SU-DHL-6 (cell line): ENCODE measurements at regions not wholly inside any gene's neighbourhood (a gene's known extent, or its start where the extent isn't known, plus 50 kb on each side); places are given as distances from the start of the nearest gene placed in this dataset.

Experiments
- H2AFZ ChIP-seq: fragments of 200-600 bp; sonication (generic); 2 replicates; pipeline ENCODE4 v1.6.1; 2014; ENCODE audit warnings: low read depth, mild to moderate bottlenecking, moderate library complexity, mixed read lengths, antibody characterized with exemption, low read length; ENCODE audit not compliant: severe bottlenecking
- H3F3A ChIP-seq: fragments of 200-600 bp; shearing (Covaris generic); 2 replicates; pipeline ENCODE4 v1.6.0; 2016; ENCODE audit warnings: antibody characterized with exemption, mild to moderate bottlenecking; ENCODE audit not compliant: insufficient read depth
- H3K27ac ChIP-seq: fragments of 200-600 bp; sonication (generic); 2 replicates; pipeline ENCODE4 v1.5.1; 2016; ENCODE audit warnings: low read depth, mild to moderate bottlenecking, low read length, moderate library complexity, mixed read lengths
- H3K27me3 ChIP-seq: fragments of 200-600 bp; sonication (generic), shearing (Covaris generic); 2 replicates; pipeline ENCODE4 v1.6.0; 2014; ENCODE audit warnings: mild to moderate bottlenecking, low read length
- H3K36me3 ChIP-seq: fragments of 200-600 bp; sonication (generic); 2 replicates; pipeline ENCODE4 v1.6.1; 2014; ENCODE audit warnings: mild to moderate bottlenecking, low read length, mixed read lengths
- H3K4me2 ChIP-seq: fragments of 300-600, 200-600 bp; shearing (Covaris generic), sonication (generic); 2 replicates; pipeline ENCODE4 v1.6.0; 2014; ENCODE audit warnings: low read length, low read depth, mild to moderate bottlenecking; ENCODE audit not compliant: poor library complexity, severe bottlenecking
- H3K4me3 ChIP-seq: fragments of 200-600 bp; sonication (generic); 2 replicates; pipeline ENCODE4 v1.5.1; 2014; ENCODE audit warnings: antibody characterized with exemption, low read length, mild to moderate bottlenecking, mixed read lengths; ENCODE audit not compliant: insufficient read depth, poor library complexity, severe bottlenecking
- H3K79me2 ChIP-seq: fragments of 200-600 bp; sonication (generic); 2 replicates; pipeline ENCODE4 v1.6.1; 2014; ENCODE audit warnings: mild to moderate bottlenecking, low read length, moderate library complexity; ENCODE audit not compliant: insufficient read depth
- H3K9ac ChIP-seq: fragments of 200-600 bp; sonication (generic); 2 replicates; pipeline ENCODE4 v1.7.0; 2014; ENCODE audit warnings: mild to moderate bottlenecking, low read length
- H3K9me2 ChIP-seq: fragments of 200-600 bp; sonication (generic); replicated peaks from 2 replicates; pipeline ENCODE4 v1.6.1; 2014; ENCODE audit warnings: low read length; ENCODE audit not compliant: insufficient read depth
- H3K9me3 ChIP-seq: fragments of 200-600 bp; sonication (generic); 2 replicates; pipeline ENCODE4 v1.6.1; 2014; ENCODE audit warnings: low read length, mixed read lengths; ENCODE audit not compliant: insufficient read depth
- H4K20me1 ChIP-seq: fragments of 200-600 bp; sonication (generic); 2 replicates; pipeline ENCODE4 v1.6.1; 2014; ENCODE audit warnings: low read depth, mild to moderate bottlenecking, antibody characterized with exemption, low read length, moderate library complexity, mixed read lengths
- EZH2phosphoT487 ChIP-seq: fragments of 200-600 bp; sonication (generic), shearing (Covaris generic); conservative IDR thresholded peaks from 2 replicates; pipeline ENCODE4 v1.6.1; 2018; ENCODE audit warnings: mild to moderate bottlenecking, antibody characterized with exemption, low read length, moderate library complexity, mixed read lengths
- TF ChIP-seq, protein P1 (sequence below): fragments of 200-600 bp; sonication (generic); IDR thresholded peaks from one replicate; pipeline ENCODE4 v1.5.1; 2017; ENCODE audit warnings: antibody characterized with exemption, mild to moderate bottlenecking, low read length, moderate library complexity; ENCODE audit not compliant: insufficient read depth, poor library complexity, severe bottlenecking

GRCh38 chr5:128629157-128629556, 91.1 kb upstream of the FBN2 start:
- Histone ChIP-seq H3K27ac (no peak overlapping the region), H3K36me3 (no peaks in the 10 kb centered on the region), H3K27me3 (no peaks in the 10 kb centered on the region), H3K9me2 (no peaks in the 10 kb centered on the region), H3F3A (no peaks in the 10 kb centered on the region), H3K9me3 (no peaks in the 10 kb centered on the region), H3K4me3 (no peak overlapping the region), H3K4me2 (no peak overlapping the region), H2AFZ (no peak overlapping the region), H4K20me1 (no peaks in the 10 kb centered on the region), H3K79me2 (no peaks in the 10 kb centered on the region), H3K9ac (no peak overlapping the region)
- TF ChIP-seq, protein P1, sequence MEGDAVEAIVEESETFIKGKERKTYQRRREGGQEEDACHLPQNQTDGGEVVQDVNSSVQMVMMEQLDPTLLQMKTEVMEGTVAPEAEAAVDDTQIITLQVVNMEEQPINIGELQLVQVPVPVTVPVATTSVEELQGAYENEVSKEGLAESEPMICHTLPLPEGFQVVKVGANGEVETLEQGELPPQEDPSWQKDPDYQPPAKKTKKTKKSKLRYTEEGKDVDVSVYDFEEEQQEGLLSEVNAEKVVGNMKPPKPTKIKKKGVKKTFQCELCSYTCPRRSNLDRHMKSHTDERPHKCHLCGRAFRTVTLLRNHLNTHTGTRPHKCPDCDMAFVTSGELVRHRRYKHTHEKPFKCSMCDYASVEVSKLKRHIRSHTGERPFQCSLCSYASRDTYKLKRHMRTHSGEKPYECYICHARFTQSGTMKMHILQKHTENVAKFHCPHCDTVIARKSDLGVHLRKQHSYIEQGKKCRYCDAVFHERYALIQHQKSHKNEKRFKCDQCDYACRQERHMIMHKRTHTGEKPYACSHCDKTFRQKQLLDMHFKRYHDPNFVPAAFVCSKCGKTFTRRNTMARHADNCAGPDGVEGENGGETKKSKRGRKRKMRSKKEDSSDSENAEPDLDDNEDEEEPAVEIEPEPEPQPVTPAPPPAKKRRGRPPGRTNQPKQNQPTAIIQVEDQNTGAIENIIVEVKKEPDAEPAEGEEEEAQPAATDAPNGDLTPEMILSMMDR, result no peak
- no peak for TF ChIP-seq EZH2phosphoT487

DNA sequence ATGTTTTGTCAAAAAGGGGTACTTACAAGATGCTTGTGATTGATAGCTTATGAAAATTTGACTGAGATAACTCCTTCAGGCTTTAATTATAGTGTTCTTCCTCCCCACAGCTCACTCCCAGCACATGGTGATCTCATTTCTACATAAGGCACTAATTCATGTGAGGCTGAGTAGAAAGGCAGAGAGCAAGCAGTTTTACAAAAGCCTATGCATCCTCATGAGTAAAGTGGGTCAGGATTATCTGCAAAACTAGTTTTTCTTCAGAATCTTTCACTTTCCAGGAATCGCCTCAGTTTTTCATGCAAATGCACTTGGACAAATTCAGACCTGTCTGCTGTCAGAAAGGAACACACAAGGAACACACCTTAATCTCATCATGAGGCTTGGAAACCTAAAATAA, 92.1 kb upstream of the FBN2 start:
- no peak overlapping the region for H3K4me2 ChIP-seq
- H3K9me2 ChIP-seq, result no peaks in the 10 kb centered on the region
- no peaks in the 10 kb centered on the region for H3K36me3 ChIP-seq
- H3K27ac ChIP-seq, result no peak overlapping the region
- no peak for TF ChIP-seq EZH2phosphoT487
- TF ChIP-seq, protein P1, result no peak
- no peak overlapping the region for H2AFZ ChIP-seq
- H3K9ac ChIP-seq, result no peak overlapping the region
- no peak overlapping the region for H3K4me3 ChIP-seq
- no peaks in the 10 kb centered on the region for H3F3A ChIP-seq
- no peaks in the 10 kb centered on the region for H4K20me1 ChIP-seq
- no peaks in the 10 kb centered on the region for H3K27me3 ChIP-seq
- H3K79me2 ChIP-seq, result no peaks in the 10 kb centered on the region
- H3K9me3 ChIP-seq, result no peaks in the 10 kb centered on the region

GRCh38 chr5:128631771-128632170, 93.7 kb upstream of the FBN2 start:
- Histone ChIP-seq H3K4me3 (no peak overlapping the region), H4K20me1 (no peaks in the 10 kb centered on the region), H3K79me2 (no peaks in the 10 kb centered on the region), H3K9me2 (no peaks in the 10 kb centered on the region), H3K27ac (no peak overlapping the region), H3K4me2 (no peak overlapping the region), H3K9me3 (no peaks in the 10 kb centered on the region), H2AFZ (no peak overlapping the region), H3K36me3 (no peaks in the 10 kb centered on the region), H3K27me3 (no peaks in the 10 kb centered on the region), H3K9ac (no peak overlapping the region), H3F3A (no peaks in the 10 kb centered on the region)
- TF ChIP-seq, protein P1, result no peak
- no peak for TF ChIP-seq EZH2phosphoT487
